HepG2 (cell line): ENCODE measurements at regions not wholly inside any gene's neighbourhood (a gene's known extent, or its start where the extent isn't known, plus 50 kb on each side); places are given as distances from the start of the nearest gene placed in this dataset.

Experiments
- BHLHE40 ChIP-seq: IDR thresholded peaks from 2 replicates; pipeline ENCODE4 v1.6.1; 2011; ENCODE audit warnings: low read length, improper control_type of control experiment
- CEBPB ChIP-seq: IDR thresholded peaks from 2 replicates; pipeline ENCODE4 v1.6.1; 2011; ENCODE audit warnings: low read depth, low read length, improper control_type of control experiment, borderline replicate concordance
- CTCF ChIP-seq: sonication (generic); formaldehyde crosslinking; IDR thresholded peaks from 2 replicates; pipeline ENCODE4 v1.5.0; 2020; ENCODE audit warnings: mild to moderate bottlenecking, missing genetic modification reagents, moderate library complexity
- ERF ChIP-seq: IDR thresholded peaks from 2 replicates; pipeline ENCODE4 v1.6.1; 2018; ENCODE audit warnings: missing biosample characterization, missing genetic modification reagents
- ETS1 ChIP-seq: sonication (generic); formaldehyde crosslinking; IDR thresholded peaks from 2 replicates; pipeline ENCODE4 v1.4.0; 2020; ENCODE audit warnings: missing genetic modification reagents
- EZH2 ChIP-seq: conservative IDR thresholded peaks from 2 replicates; pipeline ENCODE4 v1.6.1; 2012; ENCODE audit warnings: mild to moderate bottlenecking, low read depth, low read length, moderate library complexity
- GLMP ChIP-seq: sonication (generic); formaldehyde crosslinking; IDR thresholded peaks from 2 replicates; pipeline ENCODE4 v1.9.0; 2021; ENCODE audit warnings: missing genetic modification reagents, mild to moderate bottlenecking, borderline replicate concordance
- IRF1 ChIP-seq: sonication (generic); formaldehyde crosslinking; IDR thresholded peaks from 2 replicates; pipeline ENCODE4 v1.4.0; 2020; ENCODE audit warnings: low read depth, mild to moderate bottlenecking, missing genetic modification reagents
- TAF1 ChIP-seq: sonication (generic); formaldehyde crosslinking; IDR thresholded peaks from 2 replicates; pipeline ENCODE4 v1.4.0; 2020; ENCODE audit warnings: missing genetic modification reagents
- TARDBP ChIP-seq: sonication (generic); formaldehyde crosslinking; IDR thresholded peaks from 2 replicates; pipeline ENCODE4 v1.8.0; 2022; ENCODE audit warnings: mild to moderate bottlenecking, missing genetic modification reagents
- ZEB1 ChIP-seq: IDR thresholded peaks from 2 replicates; pipeline ENCODE4 v1.6.1; 2012; ENCODE audit warnings: mild to moderate bottlenecking, low read depth, inconsistent platforms; ENCODE audit not compliant: insufficient replicate concordance
- ZNF224 ChIP-seq: sonication (generic); formaldehyde crosslinking; IDR thresholded peaks from 2 replicates; pipeline ENCODE4 v1.5.0; 2020; ENCODE audit warnings: mild to moderate bottlenecking, missing genetic modification reagents
- ZNF549 ChIP-seq: sonication (generic); formaldehyde crosslinking; IDR thresholded peaks from 2 replicates; pipeline ENCODE4 v1.5.0; 2020; ENCODE audit warnings: missing genetic modification reagents
- ZNF792 ChIP-seq: IDR thresholded peaks from 2 replicates; pipeline ENCODE4 v1.6.1; 2016

GRCh38 chr5:135662683-135663082, 83.9 kb upstream of the CXCL14 start:
- TF ChIP-seq TARDBP (CRISPR knock-in tag) (no peak), CTCF (CRISPR knock-in tag) (no peak), CEBPB (no peak), BHLHE40 (no peak), ZNF549 (CRISPR knock-in tag) (no peak), GLMP (CRISPR knock-in tag) (no peak), ZNF792 (CRISPR knock-in tag) (no peak), ETS1 (CRISPR knock-in tag) (no peak), ZNF224 (no peak), ERF (CRISPR knock-in tag) (no peak), EZH2 (no peak), ZEB1 (no peak), TAF1 (no peak), IRF1 (CRISPR knock-in tag) (no peak)
